Lower leg skin (tissue), 4 donors: ENCODE measurements at regions not wholly inside any gene's neighbourhood (a gene's known extent, or its start where the extent isn't known, plus 50 kb on each side); places are given as distances from the start of the nearest gene placed in this dataset.

Source experiments
- DNase-seq, 2 donors: peaks; one replicate each; pipeline ENCODE4 v3.0.0-alpha.2; 2019; ENCODE audit warnings: low spot score in 2 of 2
- H3K4me3 ChIP-seq: fragments of 200-600 bp; sonication (generic); 2 replicates; pipeline ENCODE4 v1.5.1; 2017; ENCODE audit warnings: mild to moderate bottlenecking, low read depth; ENCODE audit not compliant: poor library complexity, severe bottlenecking
- CTCF ChIP-seq, 3 donors: fragments of 450-650 bp; IDR thresholded peaks; one replicate each; pipeline ENCODE4 v1.5.1; 2016; ENCODE audit warnings: antibody characterized with exemption in 3 of 3, mild to moderate bottlenecking in 3 of 3, moderate library complexity in 2 of 3
- POLR2A ChIP-seq, 2 donors: fragments of 450-650 bp; IDR thresholded peaks; one replicate each; pipeline ENCODE4 v1.6.1; 2016 to 2017; ENCODE audit warnings: antibody characterized with exemption in 2 of 2, mild to moderate bottlenecking in 1 of 2, moderate library complexity in 1 of 2
- WGBS, 2 donors: methylation state at CpG; one replicate each; pipeline ENCODE4 v1.1.5; 2018; 5-methylcytosine and 5-hydroxymethylcytosine counted together
- intact Hi-C: fragments of 100-400 bp; cut with DNase I; formaldehyde crosslinking; loops from one replicate; pipeline ENCODE4 v1.15.0; 2023; ENCODE audit warnings: low total_unique reads

- intact Hi-C loops, result no loop called here
- H3K4me3 ChIP-seq, result no peak overlapping the region
- DNase-seq, result no peak
- TF ChIP-seq POLR2A (IDR thresholded peaks at IDR 0.05) (no peak), CTCF (IDR thresholded peaks at IDR 0.05) (no peak)
These were observed 345.6 kb downstream of the SPRY2 start for GRCh38 chr13:79995334-79995733.

- TF ChIP-seq POLR2A (IDR thresholded peaks at IDR 0.05) (no peak), CTCF (IDR thresholded peaks at IDR 0.05) (no peak)
- no peak overlapping the region for H3K4me3 ChIP-seq
- no peak for DNase-seq
- 98 to 100% methylated on average over 1 of the region's 1 CpG for WGBS, 2 donors
- intact Hi-C loops, result no loop called here
These were observed 348.8 kb downstream of the SPRY2 start for GRCh38 chr13:79992111-79992510.

- intact Hi-C loops, result no loop called here
- H3K4me3 ChIP-seq, result no peak overlapping the region
- WGBS, 2 donors, result 78 to 80% methylated on average over 2 of the region's 2 CpGs
- no peak for DNase-seq
- no peak for TF ChIP-seq POLR2A (IDR thresholded peaks at IDR 0.05)
- no peak for TF ChIP-seq CTCF (IDR thresholded peaks at IDR 0.05)
These were observed 350.9 kb downstream of the SPRY2 start for GRCh38 chr13:79990048-79990447.

GRCh38 chr13:79989217-79989661, 351.7 kb downstream of the SPRY2 start:
- intact Hi-C loops, result no loop called here
- DNase-seq, result no peak
- TF ChIP-seq CTCF (IDR thresholded peaks at IDR 0.05), result no peak
- no peak for TF ChIP-seq POLR2A (IDR thresholded peaks at IDR 0.05)
- H3K4me3 ChIP-seq, result no peak overlapping the region
- 68 to 69% methylated on average over 3 of the region's 3 CpGs for WGBS, 2 donors

GRCh38 chr13:79988573-79988972, 352.4 kb downstream of the SPRY2 start:
- TF ChIP-seq CTCF (IDR thresholded peaks at IDR 0.05), result no peak
- no peak for TF ChIP-seq POLR2A (IDR thresholded peaks at IDR 0.05)
- intact Hi-C loops, result no loop called here
- WGBS, 2 donors, result 37 to 44% methylated on average over 3 of the region's 3 CpGs
- no peak overlapping the region for H3K4me3 ChIP-seq
- DNase-seq, result no peak

GRCh38 chr13:79987761-79988160, 353.2 kb downstream of the SPRY2 start:
- no peak for TF ChIP-seq POLR2A (IDR thresholded peaks at IDR 0.05)
- no peak for TF ChIP-seq CTCF (IDR thresholded peaks at IDR 0.05)
- no peak overlapping the region for H3K4me3 ChIP-seq
- intact Hi-C loops, result no loop called here
- DNase-seq, result no peak
